SK-N-SH treated with all-trans-retinoic acid at 6 μM for 48 hours (cell line): ENCODE measurements at regions not wholly inside any gene's neighbourhood (a gene's known extent, or its start where the extent isn't known, plus 50 kb on each side); places are given as distances from the start of the nearest gene placed in this dataset.
"Not testable (repeated sequence)": the region's sequence is repeated elsewhere in the genome, so short reads cannot be mapped to it uniquely, and the experiment has no call there.

Source experiments
- ATAC-seq: fragments of 200-7000 bp; cut with Tn5 transposase; 3 replicates; pipeline ENCODE4 v1.9.1; 2020; ENCODE audit warnings: mild to moderate bottlenecking, moderate library complexity
- ARNTL ChIP-seq: fragments of 450-650 bp; formaldehyde crosslinking; IDR thresholded peaks from 2 replicates; pipeline ENCODE4 v1.5.0; 2020; ENCODE audit warnings: low read depth, mild to moderate bottlenecking, moderate library complexity, borderline replicate concordance
- BACH2 ChIP-seq: fragments of 250-450 bp; sonication (Bioruptor Pico); IDR thresholded peaks from 2 replicates; pipeline ENCODE4 v1.9.0; 2021; ENCODE audit warnings: mild to moderate bottlenecking, borderline replicate concordance
- CSDC2 ChIP-seq: fragments of 250-450 bp; sonication (Bioruptor Pico); IDR thresholded peaks from 2 replicates; pipeline ENCODE4 v1.5.0; 2020; ENCODE audit warnings: mild to moderate bottlenecking, moderate library complexity
- ESRRG ChIP-seq: fragments of 250-450 bp; sonication (Bioruptor Pico); IDR thresholded peaks from 2 replicates; pipeline ENCODE4 v1.6.1; 2021; ENCODE audit warnings: mild to moderate bottlenecking
- GLIS3 ChIP-seq: fragments of 250-450 bp; sonication (Bioruptor Pico); IDR thresholded peaks from 2 replicates; pipeline ENCODE4 v1.5.0; 2020; ENCODE audit warnings: mild to moderate bottlenecking, moderate library complexity
- ISL1 ChIP-seq: fragments of 250-450 bp; sonication (Bioruptor Pico); IDR thresholded peaks from 2 replicates; pipeline ENCODE4 v2.1.2; 2022; ENCODE audit warnings: mild to moderate bottlenecking, moderate library complexity
- OSR1 ChIP-seq: fragments of 250-450 bp; sonication (Bioruptor Pico); IDR thresholded peaks from 2 replicates; pipeline ENCODE4 v1.8.0; 2022; ENCODE audit warnings: moderate library complexity, mild to moderate bottlenecking, inconsistent platforms
- PPARA ChIP-seq: fragments of 250-450 bp; sonication (Bioruptor Pico); IDR thresholded peaks from 2 replicates; pipeline ENCODE4 v1.5.0; 2020; ENCODE audit warnings: mild to moderate bottlenecking, borderline replicate concordance
- RARB ChIP-seq: fragments of 250-450 bp; sonication (Bioruptor Pico); IDR thresholded peaks from 2 replicates; pipeline ENCODE4 v1.8.0; 2021; ENCODE audit warnings: mild to moderate bottlenecking, moderate library complexity
- SNAI2 ChIP-seq: fragments of 250-450 bp; sonication (Bioruptor Pico); IDR thresholded peaks from 2 replicates; pipeline ENCODE4 v1.5.0; 2020; ENCODE audit warnings: mild to moderate bottlenecking, moderate library complexity
- TCF4 ChIP-seq: fragments of 250-450 bp; sonication (Bioruptor Pico); IDR thresholded peaks from 2 replicates; pipeline ENCODE4 v1.8.0; 2021; ENCODE audit warnings: mild to moderate bottlenecking, moderate library complexity, borderline replicate concordance
- ZC3H10 ChIP-seq: fragments of 250-450 bp; sonication (Bioruptor Pico); IDR thresholded peaks from 2 replicates; pipeline ENCODE4 v1.5.1; 2021; ENCODE audit warnings: mild to moderate bottlenecking, moderate library complexity
- ZFP3 ChIP-seq: fragments of 250-450 bp; sonication (Bioruptor Pico); IDR thresholded peaks from 2 replicates; pipeline ENCODE4 v1.5.0; 2020; ENCODE audit warnings: mild to moderate bottlenecking, moderate library complexity
- ZNF565 ChIP-seq: fragments of 450-650 bp; formaldehyde crosslinking; conservative IDR thresholded peaks from 2 replicates; pipeline ENCODE4 v1.5.0; 2020; ENCODE audit warnings: low read depth, mild to moderate bottlenecking, moderate library complexity
- TF ChIP-seq, protein P1 (sequence below): fragments of 250-450 bp; sonication (Bioruptor Pico); IDR thresholded peaks from 2 replicates; pipeline ENCODE4 v1.8.0; 2021; ENCODE audit warnings: low read depth, mild to moderate bottlenecking, moderate library complexity, borderline replicate concordance
- TF ChIP-seq, protein P2 (sequence below): fragments of 250-450 bp; sonication (Bioruptor Pico); IDR thresholded peaks from 2 replicates; pipeline ENCODE4 v1.5.0; 2020; ENCODE audit warnings: mild to moderate bottlenecking, moderate library complexity
- TF ChIP-seq, protein P3 (sequence below): fragments of 250-450 bp; sonication (Bioruptor Pico); IDR thresholded peaks from 2 replicates; pipeline ENCODE4 v1.5.1; 2020; ENCODE audit warnings: low read depth, mild to moderate bottlenecking, moderate library complexity
- TF ChIP-seq, protein P4 (sequence below): fragments of 250-450 bp; sonication (Bioruptor Pico); IDR thresholded peaks from 2 replicates; pipeline ENCODE4 v1.8.0; 2020; ENCODE audit warnings: mild to moderate bottlenecking, moderate library complexity, borderline replicate concordance
- TF ChIP-seq, protein P5 (sequence below): fragments of 250-450 bp; sonication (Bioruptor Pico); IDR thresholded peaks from 2 replicates; pipeline ENCODE4 v1.5.1; 2021; ENCODE audit warnings: mild to moderate bottlenecking, moderate library complexity

DNA sequence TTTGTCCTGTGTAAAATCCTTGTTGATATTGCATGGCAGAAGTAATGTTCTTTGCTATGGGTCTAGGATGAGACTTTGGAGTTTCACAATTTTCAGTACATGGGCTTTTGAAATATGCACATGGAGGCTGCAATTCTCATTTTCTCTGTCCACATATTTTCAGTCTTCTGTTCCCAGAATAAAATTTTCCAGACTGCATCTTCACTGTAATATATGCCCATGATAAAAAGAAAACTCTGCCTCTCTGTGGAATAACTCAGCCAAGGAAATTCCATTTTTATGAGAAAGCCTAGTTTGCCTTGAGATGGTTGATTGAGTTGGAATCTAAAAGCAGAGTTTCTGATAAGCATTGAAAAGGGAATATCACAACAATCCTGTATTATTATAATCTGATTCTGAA is 601.4 kb upstream of the AADAT start:
- TF ChIP-seq, protein P1, sequence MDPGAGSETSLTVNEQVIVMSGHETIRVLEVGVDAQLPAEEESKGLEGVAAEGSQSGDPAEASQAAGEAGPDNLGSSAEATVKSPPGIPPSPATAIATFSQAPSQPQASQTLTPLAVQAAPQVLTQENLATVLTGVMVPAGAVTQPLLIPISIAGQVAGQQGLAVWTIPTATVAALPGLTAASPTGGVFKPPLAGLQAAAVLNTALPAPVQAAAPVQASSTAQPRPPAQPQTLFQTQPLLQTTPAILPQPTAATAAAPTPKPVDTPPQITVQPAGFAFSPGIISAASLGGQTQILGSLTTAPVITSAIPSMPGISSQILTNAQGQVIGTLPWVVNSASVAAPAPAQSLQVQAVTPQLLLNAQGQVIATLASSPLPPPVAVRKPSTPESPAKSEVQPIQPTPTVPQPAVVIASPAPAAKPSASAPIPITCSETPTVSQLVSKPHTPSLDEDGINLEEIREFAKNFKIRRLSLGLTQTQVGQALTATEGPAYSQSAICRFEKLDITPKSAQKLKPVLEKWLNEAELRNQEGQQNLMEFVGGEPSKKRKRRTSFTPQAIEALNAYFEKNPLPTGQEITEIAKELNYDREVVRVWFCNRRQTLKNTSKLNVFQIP (CRISPR knock-in tag), result no peak
- TF ChIP-seq ARNTL (CRISPR knock-in tag), result no peak
- TF ChIP-seq OSR1 (CRISPR knock-in tag), result no peak
- TF ChIP-seq, protein P2, sequence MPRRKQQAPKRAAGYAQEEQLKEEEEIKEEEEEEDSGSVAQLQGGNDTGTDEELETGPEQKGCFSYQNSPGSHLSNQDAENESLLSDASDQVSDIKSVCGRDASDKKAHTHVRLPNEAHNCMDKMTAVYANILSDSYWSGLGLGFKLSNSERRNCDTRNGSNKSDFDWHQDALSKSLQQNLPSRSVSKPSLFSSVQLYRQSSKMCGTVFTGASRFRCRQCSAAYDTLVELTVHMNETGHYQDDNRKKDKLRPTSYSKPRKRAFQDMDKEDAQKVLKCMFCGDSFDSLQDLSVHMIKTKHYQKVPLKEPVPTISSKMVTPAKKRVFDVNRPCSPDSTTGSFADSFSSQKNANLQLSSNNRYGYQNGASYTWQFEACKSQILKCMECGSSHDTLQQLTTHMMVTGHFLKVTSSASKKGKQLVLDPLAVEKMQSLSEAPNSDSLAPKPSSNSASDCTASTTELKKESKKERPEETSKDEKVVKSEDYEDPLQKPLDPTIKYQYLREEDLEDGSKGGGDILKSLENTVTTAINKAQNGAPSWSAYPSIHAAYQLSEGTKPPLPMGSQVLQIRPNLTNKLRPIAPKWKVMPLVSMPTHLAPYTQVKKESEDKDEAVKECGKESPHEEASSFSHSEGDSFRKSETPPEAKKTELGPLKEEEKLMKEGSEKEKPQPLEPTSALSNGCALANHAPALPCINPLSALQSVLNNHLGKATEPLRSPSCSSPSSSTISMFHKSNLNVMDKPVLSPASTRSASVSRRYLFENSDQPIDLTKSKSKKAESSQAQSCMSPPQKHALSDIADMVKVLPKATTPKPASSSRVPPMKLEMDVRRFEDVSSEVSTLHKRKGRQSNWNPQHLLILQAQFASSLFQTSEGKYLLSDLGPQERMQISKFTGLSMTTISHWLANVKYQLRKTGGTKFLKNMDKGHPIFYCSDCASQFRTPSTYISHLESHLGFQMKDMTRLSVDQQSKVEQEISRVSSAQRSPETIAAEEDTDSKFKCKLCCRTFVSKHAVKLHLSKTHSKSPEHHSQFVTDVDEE (CRISPR knock-in tag), result no peak
- TF ChIP-seq CSDC2 (CRISPR knock-in tag), result no peak
- no peak for TF ChIP-seq ESRRG (CRISPR knock-in tag)
- TF ChIP-seq ISL1 (CRISPR knock-in tag), result no peak
- TF ChIP-seq, protein P3, sequence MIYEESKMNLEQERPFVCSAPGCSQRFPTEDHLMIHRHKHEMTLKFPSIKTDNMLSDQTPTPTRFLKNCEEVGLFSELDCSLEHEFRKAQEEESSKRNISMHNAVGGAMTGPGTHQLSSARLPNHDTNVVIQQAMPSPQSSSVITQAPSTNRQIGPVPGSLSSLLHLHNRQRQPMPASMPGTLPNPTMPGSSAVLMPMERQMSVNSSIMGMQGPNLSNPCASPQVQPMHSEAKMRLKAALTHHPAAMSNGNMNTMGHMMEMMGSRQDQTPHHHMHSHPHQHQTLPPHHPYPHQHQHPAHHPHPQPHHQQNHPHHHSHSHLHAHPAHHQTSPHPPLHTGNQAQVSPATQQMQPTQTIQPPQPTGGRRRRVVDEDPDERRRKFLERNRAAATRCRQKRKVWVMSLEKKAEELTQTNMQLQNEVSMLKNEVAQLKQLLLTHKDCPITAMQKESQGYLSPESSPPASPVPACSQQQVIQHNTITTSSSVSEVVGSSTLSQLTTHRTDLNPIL, result no peak
- TF ChIP-seq, protein P4, sequence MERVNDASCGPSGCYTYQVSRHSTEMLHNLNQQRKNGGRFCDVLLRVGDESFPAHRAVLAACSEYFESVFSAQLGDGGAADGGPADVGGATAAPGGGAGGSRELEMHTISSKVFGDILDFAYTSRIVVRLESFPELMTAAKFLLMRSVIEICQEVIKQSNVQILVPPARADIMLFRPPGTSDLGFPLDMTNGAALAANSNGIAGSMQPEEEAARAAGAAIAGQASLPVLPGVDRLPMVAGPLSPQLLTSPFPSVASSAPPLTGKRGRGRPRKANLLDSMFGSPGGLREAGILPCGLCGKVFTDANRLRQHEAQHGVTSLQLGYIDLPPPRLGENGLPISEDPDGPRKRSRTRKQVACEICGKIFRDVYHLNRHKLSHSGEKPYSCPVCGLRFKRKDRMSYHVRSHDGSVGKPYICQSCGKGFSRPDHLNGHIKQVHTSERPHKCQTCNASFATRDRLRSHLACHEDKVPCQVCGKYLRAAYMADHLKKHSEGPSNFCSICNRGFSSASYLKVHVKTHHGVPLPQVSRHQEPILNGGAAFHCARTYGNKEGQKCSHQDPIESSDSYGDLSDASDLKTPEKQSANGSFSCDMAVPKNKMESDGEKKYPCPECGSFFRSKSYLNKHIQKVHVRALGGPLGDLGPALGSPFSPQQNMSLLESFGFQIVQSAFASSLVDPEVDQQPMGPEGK (CRISPR knock-in tag), result no peak
- TF ChIP-seq PPARA, result no peak
- no peak for TF ChIP-seq ZC3H10 (CRISPR knock-in tag)
- no peak for TF ChIP-seq BACH2
- ATAC-seq, result peak; percentile 53

DNA sequence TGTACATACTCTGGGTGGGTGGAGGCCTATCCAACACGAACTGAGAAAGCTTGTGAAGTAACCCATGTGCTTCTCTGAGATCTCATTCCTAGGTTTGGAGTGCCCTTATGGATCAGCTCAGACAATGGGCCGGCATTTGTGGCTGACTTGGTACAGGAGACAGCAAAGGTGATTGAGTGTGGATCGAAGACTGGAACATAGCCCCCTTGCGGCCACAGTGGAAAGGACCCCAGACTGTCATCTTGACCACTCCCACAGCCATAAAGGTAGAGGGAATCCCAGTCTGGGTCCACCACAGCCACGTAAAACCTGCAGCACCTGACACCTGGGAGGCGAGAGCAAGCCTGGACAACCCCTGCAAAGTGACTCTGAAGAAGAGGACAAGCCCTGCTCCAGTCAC is 598.0 kb upstream of the AADAT start:
- TF ChIP-seq ISL1 (CRISPR knock-in tag) (no peak), CSDC2 (CRISPR knock-in tag) (no peak), ESRRG (CRISPR knock-in tag) (no peak), TCF4 (no peak), ZFP3 (CRISPR knock-in tag) (no peak), GLIS3 (no peak), ZNF565 (CRISPR knock-in tag) (no peak), ZC3H10 (CRISPR knock-in tag) (no peak), ARNTL (CRISPR knock-in tag) (no peak), RARB (CRISPR knock-in tag) (no peak), SNAI2 (CRISPR knock-in tag) (no peak)
- TF ChIP-seq, protein P3, result no peak
- TF ChIP-seq, protein P2 (CRISPR knock-in tag), result no peak
- TF ChIP-seq, protein P1 (CRISPR knock-in tag), result no peak
- TF ChIP-seq, protein P5, sequence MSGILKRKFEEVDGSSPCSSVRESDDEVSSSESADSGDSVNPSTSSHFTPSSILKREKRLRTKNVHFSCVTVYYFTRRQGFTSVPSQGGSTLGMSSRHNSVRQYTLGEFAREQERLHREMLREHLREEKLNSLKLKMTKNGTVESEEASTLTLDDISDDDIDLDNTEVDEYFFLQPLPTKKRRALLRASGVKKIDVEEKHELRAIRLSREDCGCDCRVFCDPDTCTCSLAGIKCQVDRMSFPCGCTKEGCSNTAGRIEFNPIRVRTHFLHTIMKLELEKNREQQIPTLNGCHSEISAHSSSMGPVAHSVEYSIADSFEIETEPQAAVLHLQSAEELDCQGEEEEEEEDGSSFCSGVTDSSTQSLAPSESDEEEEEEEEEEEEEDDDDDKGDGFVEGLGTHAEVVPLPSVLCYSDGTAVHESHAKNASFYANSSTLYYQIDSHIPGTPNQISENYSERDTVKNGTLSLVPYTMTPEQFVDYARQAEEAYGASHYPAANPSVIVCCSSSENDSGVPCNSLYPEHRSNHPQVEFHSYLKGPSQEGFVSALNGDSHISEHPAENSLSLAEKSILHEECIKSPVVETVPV (CRISPR knock-in tag), result no peak
- TF ChIP-seq, all 23 proteins: peak for 0
- ATAC-seq, result no peak

DNA sequence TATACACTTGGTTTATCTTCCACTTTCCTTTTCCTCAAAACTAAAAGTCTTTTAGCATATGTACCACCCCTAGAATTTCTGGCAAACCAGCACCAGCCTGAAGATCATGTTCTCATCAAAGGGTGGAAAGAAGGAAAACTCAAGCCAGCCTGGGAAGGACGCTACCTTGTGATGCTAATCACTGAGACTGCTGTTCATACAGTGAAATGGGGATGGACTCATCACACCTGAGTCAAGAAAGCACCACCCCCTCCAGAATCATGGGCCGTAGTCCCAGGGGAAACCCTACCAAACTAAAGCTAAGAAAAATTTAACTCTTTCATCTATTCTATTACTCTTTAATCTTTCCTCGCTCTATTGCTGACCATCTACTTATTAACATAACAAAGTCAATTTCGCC is 595.9 kb upstream of the AADAT start:
- not testable (repeated sequence) for ATAC-seq
